Ascending aorta (tissue), 2 donors: ENCODE measurements at regions not wholly inside any gene's neighbourhood (a gene's known extent, or its start where the extent isn't known, plus 50 kb on each side); places are given as distances from the start of the nearest gene placed in this dataset.
"Not testable (repeated sequence)": the region's sequence is repeated elsewhere in the genome, so short reads cannot be mapped to it uniquely, and the experiment has no call there.

Experiments
- DNase-seq, 2 donors: peaks; one replicate each; pipeline ENCODE4 v3.0.0-alpha.2; 2019; ENCODE audit warnings: low spot score in 2 of 2
- H3K27ac ChIP-seq, 2 donors: fragments of 200-600 bp; sonication (generic); one replicate each; pipeline ENCODE4 v1.5.1; 2016 to 2017; ENCODE audit warnings: mild to moderate bottlenecking in 1 of 2
- H3K27me3 ChIP-seq: fragments of 200-600 bp; sonication (generic); one replicate; pipeline ENCODE4 v1.5.1; 2017
- H3K36me3 ChIP-seq, 2 donors: fragments of 200-600 bp; sonication (generic); one replicate each; pipeline ENCODE4 v1.5.1; 2016
- H3K4me1 ChIP-seq, 2 donors: fragments of 200-600 bp; sonication (generic); one replicate each; pipeline ENCODE4 v1.5.1; 2016 to 2017; ENCODE audit warnings: mild to moderate bottlenecking in 1 of 2
- H3K4me3 ChIP-seq, 2 donors: fragments of 200-600 bp; sonication (generic); one replicate each; pipeline ENCODE4 v1.5.1; 2016 to 2017; ENCODE audit warnings: mild to moderate bottlenecking in 1 of 2
- H3K9me3 ChIP-seq, 2 donors: fragments of 200-600 bp; sonication (generic); one replicate each; pipeline ENCODE4 v1.5.1; 2016
- CTCF ChIP-seq, 3 experiments: fragments of 200-600 bp in 2 of 3; fragments of 450-650 bp in 1 of 3; sonication (generic) in 2 of 3; IDR thresholded peaks; one replicate each; pipeline ENCODE4 v1.5.1; 2016 to 2019; ENCODE audit warnings: antibody characterized with exemption in 3 of 3, mild to moderate bottlenecking in 1 of 3, moderate library complexity in 1 of 3
- intact Hi-C: fragments of 100-400 bp; cut with DNase I; formaldehyde crosslinking; loops from one replicate; pipeline ENCODE4 v1.15.1; 2023

DNA sequence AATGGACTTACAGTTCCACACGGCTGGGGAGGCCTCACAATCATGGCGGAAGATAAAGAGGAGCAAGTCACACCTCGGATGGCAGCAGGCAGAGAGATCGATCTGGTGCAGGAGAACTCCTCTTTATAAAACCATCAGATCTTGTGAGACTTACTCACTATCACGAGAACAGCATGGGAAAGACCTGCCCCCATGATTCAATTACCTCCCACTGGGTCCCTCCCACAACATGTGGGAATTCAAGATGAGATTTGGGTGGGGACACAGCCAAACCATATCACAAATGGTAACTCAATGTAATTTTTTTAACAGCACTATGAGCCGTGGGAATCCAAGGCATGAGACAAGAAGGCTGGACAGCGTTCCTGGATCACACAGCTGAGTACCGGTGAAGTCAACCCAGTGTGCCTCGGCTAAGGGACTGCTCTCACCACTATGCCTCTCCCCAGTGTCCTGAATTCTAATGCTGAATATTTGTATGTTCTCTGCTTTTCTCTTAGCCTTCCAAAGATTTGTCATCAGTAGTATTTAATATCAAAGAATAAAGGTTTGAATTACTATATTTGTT, 84.3 kb downstream of the IRS2 start:
- intact Hi-C loops, H3K27ac ChIP-seq, H3K4me1 ChIP-seq, H3K9me3 ChIP-seq, H3K36me3 ChIP-seq, H3K4me3 ChIP-seq, H3K27me3 ChIP-seq, DNase-seq: not testable (repeated sequence)

GRCh38 chr13:109700176-109700575, 86.2 kb downstream of the IRS2 start:
- TF ChIP-seq CTCF (IDR thresholded peaks at IDR 0.05), result no peak
- intact Hi-C loops, result no loop called here
- H3K27me3 ChIP-seq, result no peaks in the 10 kb centered on the region
- H3K36me3 ChIP-seq, result no peaks in the 10 kb centered on the region
- peak in 1 of 2 donors; percentile 16 for DNase-seq
- H3K27ac ChIP-seq, result no peak overlapping the region
- H3K9me3 ChIP-seq, result no peaks in the 10 kb centered on the region
- no peaks in the 10 kb centered on the region for H3K4me1 ChIP-seq
- H3K4me3 ChIP-seq, result no peak overlapping the region

DNA sequence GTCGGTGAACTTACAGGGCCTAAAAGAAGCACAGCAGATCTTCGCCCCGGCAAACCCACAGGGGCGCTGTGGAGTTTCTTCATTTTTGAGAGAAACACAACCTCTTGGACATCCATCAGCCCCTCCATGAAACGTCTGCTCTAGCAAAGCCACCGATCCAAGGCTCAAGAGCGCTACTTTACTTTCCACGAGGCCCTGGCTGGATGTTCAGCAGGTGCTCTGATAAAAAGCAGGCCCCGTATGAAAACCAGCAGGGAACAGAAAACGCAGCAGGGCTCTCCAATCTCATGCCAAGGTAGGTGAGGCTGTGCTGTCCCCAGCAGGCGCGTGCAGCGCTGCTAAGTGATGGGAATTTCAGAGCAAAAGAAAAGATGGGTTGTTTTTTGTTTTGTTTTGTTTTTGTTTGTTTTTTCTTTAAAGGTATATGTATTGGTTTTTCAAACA, 86.7 kb downstream of the IRS2 start:
- no peak for DNase-seq
- no peaks in the 10 kb centered on the region for H3K9me3 ChIP-seq
- no peak overlapping the region for H3K27ac ChIP-seq
- H3K4me3 ChIP-seq, result no peak overlapping the region
- intact Hi-C loops, result no loop called here
- TF ChIP-seq CTCF (IDR thresholded peaks at IDR 0.05), result no peak
- no peaks in the 10 kb centered on the region for H3K27me3 ChIP-seq
- no peaks in the 10 kb centered on the region for H3K36me3 ChIP-seq
- H3K4me1 ChIP-seq, result no peaks in the 10 kb centered on the region

- H3K4me3 ChIP-seq, result no peak overlapping the region
- no peaks in the 10 kb centered on the region for H3K36me3 ChIP-seq
- no peaks in the 10 kb centered on the region for H3K9me3 ChIP-seq
- TF ChIP-seq CTCF (IDR thresholded peaks at IDR 0.05), result no peak
- intact Hi-C loops, result no loop called here
- H3K27ac ChIP-seq, result no peak overlapping the region
- H3K4me1 ChIP-seq, result no peaks in the 10 kb centered on the region
- no peaks in the 10 kb centered on the region for H3K27me3 ChIP-seq
- no peak for DNase-seq
Observed at GRCh38 chr13:109698779-109699178, 87.6 kb downstream of the IRS2 start.

- H3K4me3 ChIP-seq, result no peak overlapping the region
- H3K9me3 ChIP-seq, result no peaks in the 10 kb centered on the region
- H3K27me3 ChIP-seq, result no peaks in the 10 kb centered on the region
- H3K36me3 ChIP-seq, result no peaks in the 10 kb centered on the region
- no peaks in the 10 kb centered on the region for H3K4me1 ChIP-seq
- no peak for DNase-seq
- H3K27ac ChIP-seq, result no peak overlapping the region
- TF ChIP-seq CTCF (IDR thresholded peaks at IDR 0.05), result no peak
- intact Hi-C loops, result no loop called here
Observed at GRCh38 chr13:109697936-109698335, 88.4 kb downstream of the IRS2 start.

DNA sequence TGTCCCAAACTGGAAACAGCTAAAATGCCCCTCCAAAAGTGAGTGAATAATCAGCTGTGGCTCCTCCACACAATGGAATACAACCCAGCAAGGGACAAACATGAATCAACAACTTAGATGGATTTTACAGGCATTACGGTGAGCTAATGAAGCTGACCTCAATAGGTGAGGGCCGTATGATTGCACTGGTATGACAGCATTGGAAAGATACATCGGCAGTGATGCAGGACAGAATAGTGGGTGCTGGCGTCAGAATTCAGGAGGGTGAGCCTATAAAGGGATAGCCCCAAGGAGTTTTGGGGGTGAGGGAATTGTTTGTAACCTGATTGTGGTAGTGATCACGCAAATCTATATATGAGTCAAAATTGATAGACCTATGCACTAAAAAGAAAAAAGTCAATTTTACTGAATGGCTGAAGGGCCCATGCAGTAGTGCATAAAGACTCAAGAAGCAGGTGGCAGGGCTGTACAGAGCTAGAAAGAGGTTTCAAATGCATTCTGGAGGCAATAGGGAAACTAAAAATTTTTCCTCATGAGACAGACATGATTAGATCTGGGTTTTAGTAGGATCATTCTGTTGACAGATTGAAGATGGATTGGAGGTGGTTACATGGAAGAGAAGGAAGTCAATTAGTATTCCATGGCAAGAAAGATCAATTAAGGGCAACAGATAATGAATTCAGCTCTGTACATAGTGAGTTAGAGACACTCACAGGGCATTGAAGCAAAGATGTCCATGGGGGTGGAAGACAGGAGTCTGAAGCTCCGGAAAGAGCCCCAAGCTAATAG, 90.8 kb downstream of the IRS2 start:
- Histone ChIP-seq H3K36me3 (no peaks in the 10 kb centered on the region), H3K4me3 (no peak overlapping the region)

More for the DNA sequence above, 90.8 kb downstream of the IRS2 start:
- Histone ChIP-seq H3K9me3 (no peaks in the 10 kb centered on the region), H3K27ac (no peak overlapping the region), H3K4me1 (no peaks in the 10 kb centered on the region), H3K27me3 (no peaks in the 10 kb centered on the region)
- no peak for TF ChIP-seq CTCF (IDR thresholded peaks at IDR 0.05)
- intact Hi-C loops, result no loop called here
- DNase-seq, result no peak
